ENCODE measurements at regions not wholly inside any gene's neighbourhood (a gene's known extent, or its start where the extent isn't known, plus 50 kb on each side); places are given as distances from the start of the nearest gene placed in this dataset.

GRCh38 chr4:156439576-156440200 is 486.0 kb upstream of the CTSO start:
- TF ChIP-seq, protein P1, sequence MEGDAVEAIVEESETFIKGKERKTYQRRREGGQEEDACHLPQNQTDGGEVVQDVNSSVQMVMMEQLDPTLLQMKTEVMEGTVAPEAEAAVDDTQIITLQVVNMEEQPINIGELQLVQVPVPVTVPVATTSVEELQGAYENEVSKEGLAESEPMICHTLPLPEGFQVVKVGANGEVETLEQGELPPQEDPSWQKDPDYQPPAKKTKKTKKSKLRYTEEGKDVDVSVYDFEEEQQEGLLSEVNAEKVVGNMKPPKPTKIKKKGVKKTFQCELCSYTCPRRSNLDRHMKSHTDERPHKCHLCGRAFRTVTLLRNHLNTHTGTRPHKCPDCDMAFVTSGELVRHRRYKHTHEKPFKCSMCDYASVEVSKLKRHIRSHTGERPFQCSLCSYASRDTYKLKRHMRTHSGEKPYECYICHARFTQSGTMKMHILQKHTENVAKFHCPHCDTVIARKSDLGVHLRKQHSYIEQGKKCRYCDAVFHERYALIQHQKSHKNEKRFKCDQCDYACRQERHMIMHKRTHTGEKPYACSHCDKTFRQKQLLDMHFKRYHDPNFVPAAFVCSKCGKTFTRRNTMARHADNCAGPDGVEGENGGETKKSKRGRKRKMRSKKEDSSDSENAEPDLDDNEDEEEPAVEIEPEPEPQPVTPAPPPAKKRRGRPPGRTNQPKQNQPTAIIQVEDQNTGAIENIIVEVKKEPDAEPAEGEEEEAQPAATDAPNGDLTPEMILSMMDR (IDR thresholded peaks at IDR 0.05), result no peak
- TF ChIP-seq POLR2A (IDR thresholded peaks at IDR 0.05), result no peak

All from lower leg skin (tissue), 3 donors.